ENCODE measurements at regions not wholly inside any gene's neighbourhood (a gene's known extent, or its start where the extent isn't known, plus 50 kb on each side); places are given as distances from the start of the nearest gene placed in this dataset.

DNA sequence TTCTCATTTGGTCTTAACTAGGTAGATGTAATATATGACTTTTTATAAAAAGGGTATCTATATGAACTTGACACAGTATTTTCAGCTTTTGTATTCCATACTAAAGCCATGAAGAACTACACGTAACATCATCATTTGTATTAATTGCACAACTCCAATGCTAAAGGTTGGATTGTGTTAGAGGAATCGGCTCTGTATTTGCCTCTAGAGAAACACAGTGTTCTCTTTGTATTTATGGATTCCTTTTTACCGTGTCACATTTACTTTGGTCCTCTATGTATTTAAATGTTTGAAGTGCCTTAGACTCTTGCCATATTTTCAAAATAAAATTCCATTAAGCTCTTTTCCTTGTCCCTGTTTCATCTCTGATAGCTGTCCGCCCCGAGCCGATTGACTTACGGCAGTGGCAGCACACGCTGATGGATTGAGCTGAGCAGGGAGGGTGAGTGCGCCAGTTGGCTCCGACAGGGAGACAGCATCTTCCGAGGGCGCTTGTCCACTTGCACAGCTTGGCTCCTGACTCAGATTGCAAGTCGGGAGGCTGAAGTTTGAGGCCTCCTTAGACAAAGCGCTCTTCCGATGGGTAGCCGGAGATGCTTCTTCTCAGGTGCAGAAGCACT, 95.6 kb upstream of the DMRT1 start:
- H3K4me1 ChIP-seq (ENCODE audit: control insufficient read depth, insufficient read depth, low read length, poor library complexity, severe bottlenecking): peaks cover 16% of the 10 kb centered on the region
- no peak overlapping the region for H3K4me3 ChIP-seq (ENCODE audit: insufficient read depth, low read depth, low read length, poor library complexity, severe bottlenecking)
- H3K9me3 ChIP-seq (ENCODE audit: control insufficient read depth, low read length): no peaks in the 10 kb centered on the region
- peaks cover 5% of the 10 kb centered on the region for H3K36me3 ChIP-seq (ENCODE audit: control insufficient read depth, insufficient read depth, low read length)
- no peaks in the 10 kb centered on the region for H3K27me3 ChIP-seq (replicated peaks; ENCODE audit: control insufficient read depth, insufficient read depth, low read length, poor library complexity, severe bottlenecking)
- no peak for DNase-seq
- no peak overlapping the region for H3K27ac ChIP-seq (ENCODE audit: insufficient read depth, low read length, poor library complexity, severe bottlenecking)

DNA sequence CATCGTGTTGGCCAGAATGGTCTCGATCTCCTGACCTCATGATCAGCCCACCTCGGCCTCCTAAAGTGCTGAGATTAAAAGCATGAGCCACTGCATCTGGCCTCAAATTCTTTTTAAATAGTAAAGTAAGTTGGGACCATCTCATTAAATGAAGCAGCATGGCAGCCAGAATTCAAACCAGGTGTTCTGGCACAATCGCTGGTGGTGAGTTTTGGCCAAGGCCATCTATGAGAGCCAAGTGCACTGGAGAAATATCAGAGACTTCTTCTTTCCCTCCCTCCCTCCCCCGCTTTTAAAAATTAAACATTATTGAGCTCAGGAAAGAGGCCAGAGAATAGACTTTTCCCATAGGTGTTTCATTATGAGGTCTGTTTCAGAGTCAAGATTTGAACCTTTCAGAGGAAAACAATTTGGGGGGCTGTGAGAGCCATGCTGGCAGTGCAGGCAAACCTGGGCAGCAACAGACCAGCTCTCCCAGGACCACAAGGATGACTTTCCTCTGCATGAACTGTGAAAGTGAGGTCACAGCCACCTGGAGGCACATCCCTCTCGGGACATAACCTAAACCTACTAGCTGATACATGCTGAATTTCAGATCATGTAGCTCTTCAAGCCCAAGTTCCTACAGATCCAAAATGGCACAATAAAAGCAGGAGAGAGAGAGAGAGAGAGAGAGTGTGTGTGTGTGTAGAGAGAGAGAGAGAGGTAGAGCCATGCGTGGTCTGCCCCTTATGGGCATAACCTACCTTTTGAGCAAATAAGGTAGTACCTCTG, 94.6 kb upstream of the DMRT1 start:
- Histone ChIP-seq H3K4me3 (ENCODE audit: insufficient read depth, low read depth, low read length, poor library complexity, severe bottlenecking) (no peak overlapping the region), H3K36me3 (ENCODE audit: control insufficient read depth, insufficient read depth, low read length) (peaks cover 5% of the 10 kb centered on the region), H3K27me3 (replicated peaks; ENCODE audit: control insufficient read depth, insufficient read depth, low read length, poor library complexity, severe bottlenecking) (no peaks in the 10 kb centered on the region), H3K27ac (ENCODE audit: insufficient read depth, low read length, poor library complexity, severe bottlenecking) (no peak overlapping the region), H3K9me3 (ENCODE audit: control insufficient read depth, low read length) (no peaks in the 10 kb centered on the region), H3K4me1 (ENCODE audit: control insufficient read depth, insufficient read depth, low read length, poor library complexity, severe bottlenecking) (peaks cover 16% of the 10 kb centered on the region)
- DNase-seq: no peak

DNA sequence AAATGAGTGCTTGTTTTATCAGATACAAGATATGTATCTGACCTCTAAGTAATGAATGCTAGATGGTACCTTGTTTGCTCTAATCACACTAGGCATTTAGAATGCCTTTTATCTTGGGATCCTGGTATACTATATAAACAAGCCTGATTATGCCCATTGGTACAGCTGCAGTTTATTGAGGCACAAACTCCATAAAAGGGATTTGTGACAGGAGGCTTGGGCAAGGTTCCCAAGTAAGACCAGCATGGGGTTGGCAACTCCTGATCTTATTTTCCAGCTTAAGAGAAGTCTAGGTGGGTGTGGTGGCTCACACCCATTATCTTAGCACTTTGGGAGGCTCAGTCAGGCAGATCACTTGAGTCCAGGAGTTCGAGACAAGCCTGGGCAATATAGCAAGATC, 93.9 kb upstream of the DMRT1 start:
- peaks cover 16% of the 10 kb centered on the region for H3K4me1 ChIP-seq (ENCODE audit: control insufficient read depth, insufficient read depth, low read length, poor library complexity, severe bottlenecking)
- H3K27ac ChIP-seq (ENCODE audit: insufficient read depth, low read length, poor library complexity, severe bottlenecking): no peak overlapping the region
- DNase-seq: no peak
- no peaks in the 10 kb centered on the region for H3K9me3 ChIP-seq (ENCODE audit: control insufficient read depth, low read length)
- no peaks in the 10 kb centered on the region for H3K36me3 ChIP-seq (ENCODE audit: control insufficient read depth, insufficient read depth, low read length)
- no peak overlapping the region for H3K4me3 ChIP-seq (ENCODE audit: insufficient read depth, low read depth, low read length, poor library complexity, severe bottlenecking)
- H3K27me3 ChIP-seq (replicated peaks; ENCODE audit: control insufficient read depth, insufficient read depth, low read length, poor library complexity, severe bottlenecking): no peaks in the 10 kb centered on the region

GRCh38 chr9:748861-749497, 92.5 kb upstream of the DMRT1 start:
- peaks cover 16% of the 10 kb centered on the region for H3K4me1 ChIP-seq (ENCODE audit: control insufficient read depth, insufficient read depth, low read length, poor library complexity, severe bottlenecking)
- no peaks in the 10 kb centered on the region for H3K9me3 ChIP-seq (ENCODE audit: control insufficient read depth, low read length)
- no peak overlapping the region for H3K27ac ChIP-seq (ENCODE audit: insufficient read depth, low read length, poor library complexity, severe bottlenecking)
- no peak overlapping the region for H3K4me3 ChIP-seq (ENCODE audit: insufficient read depth, low read depth, low read length, poor library complexity, severe bottlenecking)
- no peaks in the 10 kb centered on the region for H3K36me3 ChIP-seq (ENCODE audit: control insufficient read depth, insufficient read depth, low read length)
- DNase-seq: no peak
- H3K27me3 ChIP-seq (replicated peaks; ENCODE audit: control insufficient read depth, insufficient read depth, low read length, poor library complexity, severe bottlenecking): no peaks in the 10 kb centered on the region

- no peaks in the 10 kb centered on the region for H3K9me3 ChIP-seq (ENCODE audit: control insufficient read depth, low read length)
- DNase-seq: no peak
- H3K36me3 ChIP-seq (ENCODE audit: control insufficient read depth, insufficient read depth, low read length): no peaks in the 10 kb centered on the region
- H3K4me3 ChIP-seq (ENCODE audit: insufficient read depth, low read depth, low read length, poor library complexity, severe bottlenecking): no peak overlapping the region
- peaks cover 16% of the 10 kb centered on the region for H3K4me1 ChIP-seq (ENCODE audit: control insufficient read depth, insufficient read depth, low read length, poor library complexity, severe bottlenecking)
- H3K27ac ChIP-seq (ENCODE audit: insufficient read depth, low read length, poor library complexity, severe bottlenecking): no peak overlapping the region
- H3K27me3 ChIP-seq (replicated peaks; ENCODE audit: control insufficient read depth, insufficient read depth, low read length, poor library complexity, severe bottlenecking): no peaks in the 10 kb centered on the region
These were observed 91.8 kb upstream of the DMRT1 start for GRCh38 chr9:749716-750115.

DNA sequence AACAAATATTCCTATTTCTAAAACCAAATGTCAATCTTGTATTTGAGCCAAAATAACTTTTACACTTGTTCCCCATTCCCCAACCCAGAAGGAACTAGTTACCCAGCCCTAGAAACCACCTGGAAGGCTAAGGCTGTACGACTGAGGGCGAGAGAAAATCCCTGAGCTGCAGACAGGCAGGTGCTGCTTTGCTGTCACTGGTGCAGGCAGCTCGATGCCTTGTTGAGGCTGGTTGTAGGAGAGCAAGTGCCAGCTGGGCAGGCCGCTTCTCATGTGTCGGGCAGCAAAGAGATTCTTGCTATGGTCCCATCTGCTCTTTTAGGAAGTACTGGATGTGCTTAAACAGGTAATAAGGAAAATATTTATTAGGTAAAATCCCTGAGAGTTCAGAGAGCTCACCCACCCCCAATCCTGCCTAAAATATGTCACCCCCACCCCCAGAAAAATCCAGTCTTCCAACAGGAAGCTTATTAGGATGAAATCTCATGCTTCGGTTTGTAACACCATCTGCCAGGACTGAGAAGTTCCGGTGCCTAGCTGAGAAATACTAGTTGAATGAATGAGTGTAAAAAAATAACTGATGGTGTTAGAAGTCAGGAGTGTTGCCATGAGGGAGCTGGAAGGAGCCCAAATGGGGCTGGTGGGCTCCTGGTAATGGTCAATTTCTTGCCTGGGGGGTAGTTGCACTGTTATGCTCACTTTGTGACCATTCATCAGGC, 91.1 kb upstream of the DMRT1 start:
- Histone ChIP-seq H3K4me3 (ENCODE audit: insufficient read depth, low read depth, low read length, poor library complexity, severe bottlenecking) (no peak overlapping the region), H3K27ac (ENCODE audit: insufficient read depth, low read length, poor library complexity, severe bottlenecking) (no peak overlapping the region), H3K9me3 (ENCODE audit: control insufficient read depth, low read length) (no peaks in the 10 kb centered on the region), H3K36me3 (ENCODE audit: control insufficient read depth, insufficient read depth, low read length) (no peaks in the 10 kb centered on the region), H3K27me3 (replicated peaks; ENCODE audit: control insufficient read depth, insufficient read depth, low read length, poor library complexity, severe bottlenecking) (no peaks in the 10 kb centered on the region), H3K4me1 (ENCODE audit: control insufficient read depth, insufficient read depth, low read length, poor library complexity, severe bottlenecking) (peaks cover 16% of the 10 kb centered on the region)
- DNase-seq: no peak

DNA sequence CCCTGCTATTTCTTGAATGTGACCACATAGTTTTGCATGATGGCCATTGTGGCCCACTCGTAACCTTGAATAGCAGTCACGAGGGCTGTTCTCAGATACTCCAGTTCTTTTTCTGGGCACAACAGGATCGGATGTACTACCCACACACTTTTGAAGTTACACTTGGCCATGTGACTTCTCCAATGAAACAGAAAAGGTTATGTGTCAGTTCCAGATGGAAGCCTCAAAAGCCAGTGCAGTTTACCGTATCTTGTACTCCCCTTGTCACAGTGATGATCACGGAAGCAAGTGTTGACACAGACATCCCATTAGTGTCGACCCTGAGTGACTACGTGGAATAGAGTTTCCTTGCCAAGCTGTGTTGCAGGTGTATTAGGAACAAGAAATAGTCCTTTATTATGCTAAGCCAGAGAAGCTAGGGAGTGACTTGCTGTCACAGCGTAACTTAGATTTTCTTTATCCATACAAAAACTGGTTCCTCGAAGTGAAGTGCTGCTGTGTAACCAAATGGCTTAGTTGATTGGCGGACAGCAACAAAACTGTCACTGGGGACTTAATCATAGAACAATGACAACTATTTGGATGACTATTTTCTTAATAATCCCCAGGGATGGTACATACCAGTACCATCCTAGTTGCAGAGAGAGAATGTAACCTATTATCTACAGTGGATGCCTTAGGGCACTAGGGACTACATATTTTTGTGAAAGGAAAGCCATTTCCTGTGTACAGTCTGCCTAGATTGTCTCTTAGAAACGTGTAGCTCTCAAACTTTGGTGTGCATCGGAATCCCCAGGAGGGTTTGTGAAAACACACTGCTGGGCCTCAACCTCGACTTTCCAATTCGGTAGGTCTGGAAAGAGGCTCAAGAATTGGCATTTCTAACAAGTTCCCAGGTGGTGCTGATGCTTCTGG, 90.1 kb upstream of the DMRT1 start:
- no peaks in the 10 kb centered on the region for H3K27me3 ChIP-seq (replicated peaks; ENCODE audit: control insufficient read depth, insufficient read depth, low read length, poor library complexity, severe bottlenecking)
- peaks cover 16% of the 10 kb centered on the region for H3K4me1 ChIP-seq (ENCODE audit: control insufficient read depth, insufficient read depth, low read length, poor library complexity, severe bottlenecking)
- no peaks in the 10 kb centered on the region for H3K36me3 ChIP-seq (ENCODE audit: control insufficient read depth, insufficient read depth, low read length)
- DNase-seq: no peak
- no peaks in the 10 kb centered on the region for H3K9me3 ChIP-seq (ENCODE audit: control insufficient read depth, low read length)
- no peak overlapping the region for H3K4me3 ChIP-seq (ENCODE audit: insufficient read depth, low read depth, low read length, poor library complexity, severe bottlenecking)
- H3K27ac ChIP-seq (ENCODE audit: insufficient read depth, low read length, poor library complexity, severe bottlenecking): no peak overlapping the region

DNA sequence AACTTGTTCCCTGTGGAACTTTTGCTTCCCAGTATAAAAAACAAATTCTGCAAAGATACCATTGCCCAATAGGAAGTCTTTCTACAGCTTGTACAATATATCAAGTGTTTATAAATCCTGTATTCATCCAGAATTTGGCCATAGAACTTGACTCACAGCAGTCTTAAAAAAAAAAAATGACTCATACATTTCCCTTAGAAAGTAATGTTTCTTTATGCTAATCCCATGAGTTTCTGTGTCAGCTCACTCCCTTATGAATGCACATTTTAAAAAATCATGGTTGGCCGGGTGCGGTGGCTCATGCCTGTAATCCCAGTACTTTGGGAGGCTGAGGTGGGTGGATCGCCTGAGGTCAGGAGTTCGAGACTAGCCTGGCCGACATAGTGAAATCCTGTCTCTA, 89.3 kb upstream of the DMRT1 start:
- no peak overlapping the region for H3K27ac ChIP-seq (ENCODE audit: insufficient read depth, low read length, poor library complexity, severe bottlenecking)
- H3K4me1 ChIP-seq (ENCODE audit: control insufficient read depth, insufficient read depth, low read length, poor library complexity, severe bottlenecking): peaks cover 16% of the 10 kb centered on the region
- no peak for DNase-seq
- no peaks in the 10 kb centered on the region for H3K9me3 ChIP-seq (ENCODE audit: control insufficient read depth, low read length)
- H3K27me3 ChIP-seq (replicated peaks; ENCODE audit: control insufficient read depth, insufficient read depth, low read length, poor library complexity, severe bottlenecking): no peaks in the 10 kb centered on the region
- H3K4me3 ChIP-seq (ENCODE audit: insufficient read depth, low read depth, low read length, poor library complexity, severe bottlenecking): no peak overlapping the region
- H3K36me3 ChIP-seq (ENCODE audit: control insufficient read depth, insufficient read depth, low read length): no peaks in the 10 kb centered on the region

- DNase-seq: no peak
- peaks cover 16% of the 10 kb centered on the region for H3K4me1 ChIP-seq (ENCODE audit: control insufficient read depth, insufficient read depth, low read length, poor library complexity, severe bottlenecking)
These were observed 88.8 kb upstream of the DMRT1 start for GRCh38 chr9:752681-753200.

More at GRCh38 chr9:752681-753200, 88.8 kb upstream of the DMRT1 start:
- Histone ChIP-seq H3K36me3 (ENCODE audit: control insufficient read depth, insufficient read depth, low read length) (no peaks in the 10 kb centered on the region), H3K4me3 (ENCODE audit: insufficient read depth, low read depth, low read length, poor library complexity, severe bottlenecking) (no peak overlapping the region), H3K27ac (ENCODE audit: insufficient read depth, low read length, poor library complexity, severe bottlenecking) (no peak overlapping the region), H3K27me3 (replicated peaks; ENCODE audit: control insufficient read depth, insufficient read depth, low read length, poor library complexity, severe bottlenecking) (no peaks in the 10 kb centered on the region), H3K9me3 (ENCODE audit: control insufficient read depth, low read length) (no peaks in the 10 kb centered on the region)
